ENCODE measurements at regions not wholly inside any gene's neighbourhood (a gene's known extent, or its start where the extent isn't known, plus 50 kb on each side); places are given as distances from the start of the nearest gene placed in this dataset.

DNA sequence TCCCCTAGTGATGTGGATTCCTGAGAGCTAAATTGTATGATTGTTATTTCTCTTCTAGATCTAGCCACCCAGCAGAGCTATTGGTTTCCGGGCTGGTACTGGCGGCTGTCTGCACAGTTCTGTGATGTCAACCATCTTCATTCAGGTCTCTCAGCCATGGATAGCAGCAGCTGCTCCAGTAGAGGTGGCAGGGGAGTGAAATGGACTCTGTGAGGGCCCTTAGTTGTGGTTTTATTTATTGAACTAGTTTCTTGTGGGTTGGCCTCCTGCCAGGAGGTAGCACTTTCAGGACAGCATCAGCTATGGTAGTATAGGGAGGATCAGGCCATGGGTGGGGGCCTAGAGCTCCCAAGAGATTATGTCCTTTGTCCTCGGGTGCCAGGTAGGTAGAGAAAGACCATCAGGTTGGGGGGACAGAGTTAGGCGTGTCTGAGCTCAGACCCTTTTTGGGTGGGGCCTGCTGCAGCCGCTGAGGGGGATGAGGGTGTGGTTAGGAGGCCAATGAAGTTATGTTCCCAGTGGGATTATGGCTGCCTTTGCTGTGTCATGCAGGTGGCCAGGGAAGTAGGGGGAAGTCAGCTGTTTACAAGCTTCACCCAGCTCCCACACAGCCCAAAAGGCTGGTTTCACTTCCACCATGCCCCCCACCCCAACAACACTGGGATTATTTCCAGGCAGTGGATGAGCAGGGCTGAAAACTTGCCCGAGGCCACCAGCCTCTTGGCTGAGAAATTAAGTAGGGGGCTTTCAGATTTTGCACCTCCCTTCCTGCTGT, 55.1 kb upstream of the RGS4 start:
- peak; percentile 90 for DNase-seq

DNA sequence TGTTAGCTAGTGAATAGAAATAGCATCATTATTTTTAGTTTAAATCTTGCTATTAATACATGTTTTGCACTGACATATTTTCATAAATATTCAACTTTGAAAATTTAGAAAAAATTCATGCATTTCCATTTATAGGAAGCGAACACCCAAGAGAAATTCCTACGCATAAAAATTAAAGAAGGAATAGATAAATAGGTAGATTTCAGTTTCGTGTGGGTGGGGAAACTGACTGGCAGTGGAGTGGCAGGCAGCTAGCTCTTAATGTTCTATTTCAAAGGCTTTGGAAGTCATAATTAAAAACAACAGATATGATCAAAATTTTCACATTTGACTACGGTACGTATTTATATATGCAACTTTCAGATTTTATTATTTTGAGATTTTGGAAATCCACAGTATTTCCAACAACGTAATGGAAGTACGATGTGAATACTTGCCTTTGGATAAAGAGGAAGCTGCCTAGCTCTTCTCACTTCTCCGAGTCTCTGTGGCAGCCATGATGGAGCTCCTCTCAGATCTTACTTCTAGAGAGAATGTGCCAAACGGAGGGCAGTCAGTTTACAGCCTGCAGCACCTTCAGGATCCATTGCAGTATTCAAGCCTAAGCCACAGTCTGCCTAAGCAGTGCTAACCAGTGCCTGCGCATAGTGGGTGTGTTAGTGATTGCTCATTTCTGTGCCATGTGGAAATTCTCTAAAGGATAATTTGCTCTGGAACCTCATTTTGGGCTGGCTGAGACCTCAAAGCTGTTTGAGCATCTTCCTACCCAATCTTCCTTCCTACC, 62.9 kb upstream of the RGS4 start:
- DNase-seq, result no peak

DNA sequence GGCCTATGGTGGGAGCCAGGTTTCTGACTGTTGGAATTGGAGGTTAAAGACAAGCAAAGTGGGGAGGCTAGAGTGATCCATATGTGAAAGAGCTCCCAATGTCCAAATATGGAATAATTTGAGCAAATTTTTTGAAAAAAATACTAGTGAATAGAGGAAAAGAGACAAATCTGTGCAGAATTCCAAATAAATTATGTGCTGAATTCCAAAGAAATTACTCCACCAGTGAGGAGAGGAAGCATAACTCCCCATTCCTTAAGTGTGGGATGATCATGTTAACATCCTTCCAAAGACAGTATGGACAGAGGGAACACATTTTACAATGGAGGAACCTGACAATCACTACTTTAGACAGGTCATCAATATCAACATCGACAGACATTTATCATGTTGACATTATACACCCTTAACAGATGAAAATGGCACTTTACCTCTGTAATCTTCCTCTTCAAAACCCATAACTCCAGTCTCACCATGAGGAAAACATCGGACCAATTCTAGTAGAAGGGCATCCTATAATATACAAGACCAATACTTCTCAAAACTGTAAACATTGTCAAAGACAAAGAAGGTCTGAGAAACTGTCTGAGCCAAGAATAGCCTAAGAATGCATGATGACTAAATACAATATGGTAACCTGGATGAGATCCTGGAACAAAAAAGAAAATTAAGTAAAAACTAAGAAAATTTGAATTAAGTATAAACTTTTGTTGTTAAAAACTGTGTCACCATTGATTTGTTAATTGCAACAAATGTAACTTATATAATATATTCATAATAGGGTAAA, 71.5 kb upstream of the RGS4 start:
- no peak for DNase-seq

DNA sequence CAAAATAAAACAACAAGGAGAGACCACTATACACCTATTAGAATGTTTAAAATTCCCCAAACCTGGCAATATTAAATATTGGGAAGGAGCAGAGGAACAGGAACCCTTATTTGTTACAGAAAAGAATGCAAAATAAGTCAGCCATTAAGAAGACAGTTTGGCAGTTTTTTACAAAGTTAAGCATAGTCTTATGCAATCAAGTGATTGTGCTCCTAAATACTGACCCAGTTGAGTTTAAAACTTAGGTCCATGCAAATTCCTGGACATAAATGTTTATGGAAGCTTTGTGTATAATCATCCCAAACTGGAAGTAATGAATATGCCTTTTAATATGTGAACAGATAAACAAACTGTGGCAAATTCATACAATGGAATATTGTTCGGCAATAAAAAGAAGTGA, 72.9 kb upstream of the RGS4 start:
- no peak for DNase-seq

DNA sequence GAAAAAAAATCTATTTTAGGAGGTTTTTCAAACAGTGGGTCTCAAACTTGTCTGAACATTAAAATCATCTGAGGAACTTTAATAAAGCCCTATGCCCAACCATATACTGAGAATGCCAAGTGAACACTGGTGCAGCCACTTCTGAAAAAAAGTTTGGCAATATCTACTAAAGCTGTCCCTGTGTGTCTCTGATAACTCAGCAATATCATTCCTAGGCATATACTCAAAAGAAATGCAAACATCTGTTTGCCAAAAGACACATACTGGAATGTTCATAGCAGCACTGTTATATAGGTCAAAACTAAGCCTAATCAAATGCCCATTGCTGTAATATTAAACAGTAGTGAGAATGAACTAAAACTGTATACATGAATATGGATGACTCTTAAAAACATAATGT, 74.2 kb upstream of the RGS4 start:
- DNase-seq, result no peak

DNA sequence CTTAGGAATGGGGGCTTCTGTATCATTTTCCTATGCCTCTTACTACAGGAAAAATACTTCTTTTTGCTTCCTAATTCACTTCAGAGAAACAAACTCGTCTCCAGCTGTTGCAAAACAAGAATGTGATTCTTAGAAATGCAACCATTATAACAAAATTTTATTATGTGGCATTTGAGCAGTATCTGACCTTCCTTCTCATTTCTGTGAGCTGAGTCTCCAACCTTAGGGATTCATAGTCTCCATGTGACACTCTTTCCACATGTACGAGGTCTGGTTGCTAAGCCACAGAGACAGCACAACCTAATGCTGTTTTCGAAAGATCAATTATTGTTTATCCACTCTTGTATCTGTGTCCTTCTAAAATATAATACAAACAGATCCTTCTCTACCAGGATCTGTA, 75.3 kb upstream of the RGS4 start:
- DNase-seq, result no peak

DNA sequence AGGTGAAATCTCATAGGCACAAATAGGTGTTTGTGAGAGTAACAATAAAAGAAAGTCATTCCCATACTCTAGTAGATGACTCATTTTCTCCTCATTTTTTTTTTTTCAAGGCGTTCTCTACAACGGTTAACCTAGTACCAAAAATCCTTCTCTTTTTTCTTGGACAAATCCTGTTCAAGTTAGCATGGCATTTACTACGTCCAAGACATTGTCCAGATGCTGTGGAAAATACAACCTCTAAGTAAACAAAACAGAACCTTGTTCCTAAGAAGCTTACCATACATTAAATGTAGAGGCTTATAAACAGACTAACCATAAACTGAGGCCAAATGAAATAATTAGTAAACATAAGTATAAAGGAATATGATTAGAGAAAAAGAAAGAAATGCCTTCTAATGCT, 76.2 kb upstream of the RGS4 start:
- no peak for DNase-seq

DNA sequence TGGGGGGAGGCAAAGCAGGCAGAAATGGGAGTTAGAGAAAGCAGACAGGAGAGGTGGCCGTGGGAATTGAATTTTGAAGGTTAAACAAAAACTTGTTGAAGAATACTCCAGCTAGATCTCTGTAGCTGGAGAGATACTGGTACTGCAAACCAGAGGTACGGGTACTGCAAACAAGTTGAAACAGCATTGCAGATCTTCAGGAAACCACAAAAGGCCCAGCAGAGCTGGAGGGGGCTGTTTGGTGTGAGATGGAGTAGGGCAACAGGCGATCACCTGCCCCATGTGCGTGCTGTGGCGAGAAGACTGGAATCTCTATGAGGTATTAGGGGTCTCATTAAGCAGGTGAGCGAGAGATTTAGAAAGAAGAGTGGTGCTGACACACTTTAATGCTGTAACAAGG, 77.7 kb upstream of the RGS4 start:
- no peak for DNase-seq

DNA sequence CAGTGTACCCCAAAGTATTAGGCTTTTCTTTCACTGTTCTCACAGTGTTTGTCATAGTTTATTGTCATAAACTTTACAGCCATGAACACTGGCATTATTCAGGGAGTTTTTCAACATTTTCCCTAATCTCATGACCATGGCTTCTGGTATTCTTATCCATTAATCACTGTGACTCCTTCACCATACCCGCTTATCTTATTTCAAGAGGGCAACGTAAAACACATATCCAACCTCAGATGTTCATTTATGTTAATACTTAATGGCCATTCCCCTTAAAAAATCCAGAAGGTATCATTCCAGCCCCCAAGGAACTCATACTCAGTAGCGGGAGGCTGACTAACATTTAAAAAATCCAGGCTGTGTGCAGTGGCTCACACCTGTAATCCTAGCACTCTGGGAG, 78.5 kb upstream of the RGS4 start:
- DNase-seq, result no peak

DNA sequence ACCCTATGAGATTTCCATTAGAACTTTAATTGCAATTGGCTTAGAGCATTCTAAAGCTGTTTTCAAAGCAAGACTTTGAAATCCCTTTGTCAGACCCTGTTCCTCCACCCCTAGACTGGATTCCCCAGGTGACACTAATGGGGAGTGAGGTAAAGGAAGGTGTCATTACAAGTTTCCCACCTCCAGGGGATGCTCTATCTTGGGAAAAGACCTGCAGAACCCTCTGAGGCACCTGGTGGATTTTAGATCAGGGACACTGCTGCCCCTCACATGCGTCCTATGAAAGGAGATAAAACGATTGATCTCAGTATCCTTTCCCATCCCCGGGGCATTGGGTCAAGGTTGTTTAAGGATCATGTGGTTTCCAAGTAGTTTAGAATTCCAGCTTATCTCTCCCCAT, 80.3 kb upstream of the RGS4 start:
- no peak for DNase-seq

DNA sequence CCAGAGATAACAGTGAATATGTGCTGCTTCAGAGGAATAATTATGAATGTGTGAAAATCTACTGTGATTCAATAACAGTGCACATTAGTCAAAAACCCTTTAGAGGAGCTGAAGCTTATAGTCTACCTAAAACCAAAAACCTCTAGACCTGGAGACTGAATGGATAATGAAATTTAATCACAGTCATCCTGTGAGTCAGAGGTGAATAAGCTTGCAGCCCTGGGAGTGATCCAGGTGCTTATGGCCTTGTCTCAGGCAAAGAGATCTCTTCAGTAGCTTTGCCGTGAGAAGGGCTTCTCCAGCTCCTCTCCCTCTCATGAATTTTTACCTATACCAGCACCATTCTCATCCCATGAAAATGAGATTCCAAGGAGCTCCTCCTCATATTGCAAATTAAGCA, 81.3 kb upstream of the RGS4 start:
- no peak for DNase-seq

DNA sequence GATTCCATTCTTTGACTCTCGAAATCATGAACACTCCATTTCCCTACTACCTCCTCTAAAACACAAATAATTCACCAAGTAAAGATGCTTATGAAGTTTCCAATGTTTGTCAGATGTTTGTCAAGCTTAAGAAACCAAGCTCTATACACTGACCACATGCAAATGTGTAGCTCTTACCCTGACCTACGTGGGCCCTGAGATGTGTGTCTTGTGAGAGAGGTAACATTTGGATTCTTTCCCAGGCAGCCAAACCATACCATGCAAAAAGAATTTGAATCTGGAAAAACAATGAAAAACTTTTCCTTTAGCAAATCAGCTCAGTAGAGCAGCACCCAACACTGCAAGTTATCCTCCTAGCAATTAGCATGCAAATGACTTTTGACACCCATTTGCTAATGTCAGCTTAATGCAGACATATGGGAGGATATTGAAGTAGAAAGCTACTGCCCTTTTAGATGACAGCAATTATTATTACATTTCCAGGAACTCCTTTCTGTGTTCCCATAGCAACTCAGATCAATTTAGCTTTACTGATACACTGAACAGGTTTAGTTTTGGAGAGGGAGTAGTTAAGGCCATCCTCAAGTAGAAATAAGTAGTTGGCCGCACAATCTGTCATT, 83.2 kb upstream of the RGS4 start:
- DNase-seq, result no peak

DNA sequence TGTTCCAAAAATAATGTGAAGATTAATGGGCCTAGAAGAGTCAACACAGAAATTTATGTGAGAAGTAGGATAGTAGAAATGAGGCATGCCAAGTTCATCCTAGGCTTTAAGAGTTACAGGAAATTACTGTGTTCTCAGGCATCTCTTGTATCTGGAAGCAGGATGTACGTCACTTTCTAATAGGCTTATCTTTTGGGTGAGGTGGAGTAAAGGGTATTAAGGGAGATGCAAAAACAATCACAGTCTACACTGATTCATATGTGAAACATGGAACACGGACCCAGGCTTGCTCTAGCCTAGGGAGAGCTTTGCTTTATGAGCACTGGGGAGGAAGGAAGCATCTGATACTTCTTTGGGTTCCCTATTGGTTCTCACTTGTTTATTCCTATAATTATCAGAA, 84.5 kb upstream of the RGS4 start:
- DNase-seq, result no peak

DNA sequence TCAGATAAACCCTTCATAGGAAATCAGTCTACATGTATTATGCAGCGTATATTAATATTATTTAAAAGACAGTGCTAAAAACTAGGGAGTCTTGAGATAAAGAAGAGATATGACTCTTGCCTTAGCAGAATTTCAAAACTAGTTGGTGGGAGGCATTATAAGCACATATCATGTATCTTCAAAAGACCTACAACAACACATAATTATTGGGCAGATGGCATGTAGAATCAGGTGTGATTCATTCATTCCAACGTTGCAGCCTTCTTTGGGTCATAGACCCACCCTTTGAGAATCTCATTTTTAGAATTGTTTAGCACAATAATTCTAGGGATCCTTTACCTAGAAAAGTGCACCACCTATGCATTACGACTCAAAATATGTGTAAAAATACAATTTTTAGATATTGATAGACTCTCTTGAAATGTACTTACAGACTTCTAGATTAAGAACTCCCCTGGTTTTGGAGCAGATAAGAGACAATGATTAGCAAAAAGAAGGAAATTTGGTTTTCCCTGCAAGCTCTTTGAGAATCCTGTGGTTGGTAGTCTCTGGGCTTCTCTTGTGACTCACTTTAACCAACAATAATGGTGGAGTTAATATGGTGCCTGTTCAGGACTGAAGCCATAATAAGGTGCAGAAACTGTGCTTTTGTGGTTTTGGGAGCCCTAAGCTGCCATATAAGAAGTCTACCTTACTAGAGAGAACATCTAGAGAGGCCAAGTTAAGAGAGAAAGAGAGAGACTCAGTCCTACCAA, 85.3 kb upstream of the RGS4 start:
- DNase-seq, result no peak

DNA sequence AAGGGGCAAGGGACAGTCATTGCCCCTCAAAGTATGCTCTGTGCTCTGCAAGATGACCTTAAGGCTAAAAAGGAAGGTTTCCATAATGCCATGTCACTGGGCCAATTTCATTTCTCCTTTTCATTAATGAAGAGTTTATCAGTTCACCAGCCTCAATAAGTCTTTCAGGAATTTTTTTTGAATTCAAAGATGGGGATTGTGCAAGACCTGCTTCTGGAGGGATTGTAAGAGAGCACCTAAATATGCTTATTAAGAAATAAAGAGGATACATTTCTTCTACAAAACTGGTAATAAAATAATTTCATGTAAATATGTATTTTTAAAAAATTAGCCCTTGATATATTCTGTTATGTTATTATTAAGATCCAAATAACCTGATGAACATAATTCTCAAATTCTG, 86.8 kb upstream of the RGS4 start:
- DNase-seq, result no peak

DNA sequence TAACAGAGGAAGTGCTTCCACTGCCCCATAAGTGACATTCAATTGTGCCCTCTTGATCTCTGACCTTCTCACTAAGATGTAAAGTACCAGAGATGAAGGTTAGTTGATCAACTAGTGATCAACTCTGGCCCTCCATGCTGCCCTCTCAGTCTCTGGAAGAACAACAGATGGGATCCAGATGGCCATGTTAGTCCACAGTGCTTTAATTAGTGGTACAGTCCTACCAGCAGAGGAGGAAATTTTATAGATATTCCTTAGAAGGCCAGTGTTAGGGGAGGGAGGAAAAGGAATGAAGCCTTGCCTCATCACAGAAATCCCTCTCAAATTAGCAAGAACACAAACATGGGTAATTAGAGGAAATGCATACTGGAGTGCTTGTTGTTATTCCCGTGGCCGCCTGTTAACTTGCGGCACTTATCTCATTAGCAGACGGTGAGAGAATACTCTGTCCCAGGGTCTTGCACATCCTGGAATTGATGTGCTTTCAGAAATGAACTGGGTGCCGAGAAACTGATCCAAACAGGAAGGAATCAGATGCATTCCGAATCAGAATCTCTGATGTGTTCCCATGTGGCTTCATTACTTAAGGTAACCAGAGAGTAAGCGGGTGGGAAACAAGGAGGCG, 91.1 kb upstream of the RGS4 start:
- DNase-seq, result no peak

DNA sequence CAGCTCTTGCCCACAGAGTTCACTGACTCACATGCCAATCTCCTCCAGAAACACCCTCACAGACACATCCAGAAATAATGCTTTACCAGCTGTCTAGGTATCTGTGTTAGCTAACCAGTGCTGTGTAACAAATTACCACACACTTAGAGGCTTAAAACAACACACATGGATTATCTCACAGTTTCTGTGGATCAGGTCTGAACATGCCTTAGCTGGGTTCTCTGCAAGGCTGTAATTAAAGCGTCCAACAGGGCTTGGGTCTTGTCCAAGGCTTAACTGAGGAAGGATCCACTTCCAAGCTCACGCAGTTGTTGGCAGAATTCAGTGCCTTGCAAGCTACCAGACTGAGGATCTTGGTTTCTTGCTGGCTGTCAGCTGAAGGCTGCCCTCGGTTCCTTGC, 92.5 kb upstream of the RGS4 start:
- no peak for DNase-seq

DNA sequence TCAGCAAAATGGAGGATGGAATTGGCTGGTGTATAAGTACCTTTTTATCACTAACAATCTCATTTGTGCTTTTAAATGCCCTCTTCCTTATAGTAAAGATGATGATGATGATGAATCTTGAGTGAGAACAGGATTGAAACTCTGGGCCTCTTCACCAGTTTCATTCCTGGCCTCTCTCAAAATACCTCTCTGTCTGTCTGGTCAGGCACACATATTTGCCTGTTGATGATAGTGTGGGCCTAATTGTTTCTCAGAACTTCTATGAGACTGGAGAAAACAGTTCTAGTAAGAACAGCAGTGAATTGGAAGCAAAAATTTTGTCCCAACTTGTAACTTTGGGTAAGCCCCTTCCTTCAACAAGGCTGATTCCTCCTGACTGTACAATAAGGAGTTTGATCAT, 94.4 kb upstream of the RGS4 start:
- no peak for DNase-seq

DNA sequence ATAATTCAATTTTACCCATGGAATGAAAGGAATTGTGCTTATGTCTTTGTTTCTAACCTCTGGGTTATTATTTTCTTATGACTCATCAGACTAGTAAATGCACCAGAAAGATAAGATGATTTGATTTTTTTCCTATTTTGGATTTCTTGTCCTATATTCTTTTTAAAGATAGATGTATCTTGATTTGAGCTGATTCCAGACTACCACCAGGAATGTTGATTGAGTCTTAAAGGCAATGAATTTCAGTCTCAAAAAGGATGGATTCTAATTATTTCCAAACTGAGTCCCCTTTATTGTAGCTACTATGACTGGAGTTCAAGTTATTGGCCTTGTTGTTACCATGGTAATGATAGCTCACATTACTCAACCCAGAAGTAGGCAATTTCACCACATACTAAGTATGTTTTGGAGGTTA, 95.8 kb upstream of the RGS4 start:
- DNase-seq, result no peak

DNA sequence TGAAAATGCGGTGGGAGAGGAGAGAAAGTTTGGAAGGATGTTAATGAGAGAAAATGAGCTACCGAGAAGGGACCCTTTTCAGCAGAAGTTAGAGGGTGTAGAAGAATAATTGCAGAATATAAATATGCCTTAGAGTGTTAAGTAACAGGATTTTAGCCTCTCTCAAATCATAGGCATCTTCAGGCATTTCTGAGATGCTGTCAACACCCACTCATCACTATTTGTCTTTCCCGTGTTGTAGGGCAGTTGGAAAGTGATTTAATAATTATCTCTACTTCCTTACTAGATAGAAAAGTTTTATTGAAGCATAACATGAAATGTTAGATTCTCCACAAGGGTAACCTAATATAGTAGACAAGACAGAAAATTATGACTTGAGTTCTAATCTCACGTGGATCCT, 96.4 kb upstream of the RGS4 start:
- no peak for DNase-seq

DNA sequence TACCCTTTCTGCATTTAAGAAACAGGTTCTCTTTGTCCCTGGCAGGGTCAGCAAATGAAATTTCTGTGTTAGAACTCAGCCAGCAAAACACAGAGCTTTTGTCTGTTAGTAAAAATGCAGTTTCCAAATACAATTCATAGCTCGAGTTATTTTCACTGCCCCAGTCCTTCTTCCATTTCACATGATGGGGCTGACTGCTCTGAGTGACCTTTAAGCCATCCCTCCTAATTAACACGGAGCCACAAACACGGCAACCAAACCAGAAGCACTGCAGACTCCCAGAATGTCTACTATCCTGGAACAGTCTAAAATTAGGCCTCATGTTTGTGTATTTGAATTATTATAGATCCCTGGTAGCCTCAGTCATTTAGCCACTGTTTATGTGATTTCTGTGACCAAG, 99.1 kb upstream of the RGS4 start:
- no peak for DNase-seq

DNA sequence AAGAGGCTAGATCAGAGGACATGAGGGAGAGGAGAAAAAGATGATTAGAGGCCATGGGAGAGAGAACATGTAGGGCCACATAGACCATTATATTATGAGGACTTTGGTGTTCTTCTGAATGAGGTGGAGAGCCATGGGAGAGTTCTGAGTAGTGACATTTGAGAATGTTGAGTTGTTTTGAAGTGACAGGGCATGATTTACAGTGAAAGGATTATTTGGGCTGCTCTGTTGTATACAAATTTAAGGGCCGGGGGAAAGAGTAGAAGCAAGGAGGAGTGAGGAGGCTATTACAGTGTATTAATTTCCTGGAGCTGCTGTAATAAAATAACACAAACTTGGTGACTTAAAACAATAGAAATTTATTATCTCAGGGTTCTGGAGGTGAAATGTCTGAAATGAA, 102.5 kb upstream of the RGS4 start:
- no peak for DNase-seq
